OCI-LY7 (cell line): ENCODE measurements at regions not wholly inside any gene's neighbourhood (a gene's known extent, or its start where the extent isn't known, plus 50 kb on each side); places are given as distances from the start of the nearest gene placed in this dataset.

Experiments used
- EZH2phosphoT487 ChIP-seq: fragments of 200-600 bp; sonication (generic); IDR thresholded peaks from 2 replicates; pipeline ENCODE4 v1.6.1; 2018; ENCODE audit warnings: low read depth, borderline replicate concordance, mild to moderate bottlenecking, mixed run types, antibody characterized with exemption, low read length, moderate library complexity, mixed read lengths
- TF ChIP-seq, protein P1 (sequence below): fragments of 200-600 bp; sonication (generic); conservative IDR thresholded peaks from 2 replicates; pipeline ENCODE4 v1.5.1; 2014; ENCODE audit warnings: mild to moderate bottlenecking, antibody characterized with exemption, low read length, moderate library complexity, mixed read lengths

- no peak for TF ChIP-seq EZH2phosphoT487
- TF ChIP-seq, protein P1, sequence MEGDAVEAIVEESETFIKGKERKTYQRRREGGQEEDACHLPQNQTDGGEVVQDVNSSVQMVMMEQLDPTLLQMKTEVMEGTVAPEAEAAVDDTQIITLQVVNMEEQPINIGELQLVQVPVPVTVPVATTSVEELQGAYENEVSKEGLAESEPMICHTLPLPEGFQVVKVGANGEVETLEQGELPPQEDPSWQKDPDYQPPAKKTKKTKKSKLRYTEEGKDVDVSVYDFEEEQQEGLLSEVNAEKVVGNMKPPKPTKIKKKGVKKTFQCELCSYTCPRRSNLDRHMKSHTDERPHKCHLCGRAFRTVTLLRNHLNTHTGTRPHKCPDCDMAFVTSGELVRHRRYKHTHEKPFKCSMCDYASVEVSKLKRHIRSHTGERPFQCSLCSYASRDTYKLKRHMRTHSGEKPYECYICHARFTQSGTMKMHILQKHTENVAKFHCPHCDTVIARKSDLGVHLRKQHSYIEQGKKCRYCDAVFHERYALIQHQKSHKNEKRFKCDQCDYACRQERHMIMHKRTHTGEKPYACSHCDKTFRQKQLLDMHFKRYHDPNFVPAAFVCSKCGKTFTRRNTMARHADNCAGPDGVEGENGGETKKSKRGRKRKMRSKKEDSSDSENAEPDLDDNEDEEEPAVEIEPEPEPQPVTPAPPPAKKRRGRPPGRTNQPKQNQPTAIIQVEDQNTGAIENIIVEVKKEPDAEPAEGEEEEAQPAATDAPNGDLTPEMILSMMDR: no peak
Observed at GRCh38 chr12:105575235-105575634, 244.7 kb downstream of the C12orf75 start.
